MV-4-11 (cell line): ENCODE measurements at regions not wholly inside any gene's neighbourhood (a gene's known extent, or its start where the extent isn't known, plus 50 kb on each side); places are given as distances from the start of the nearest gene placed in this dataset.
"Not testable (repeated sequence)": the region's sequence is repeated elsewhere in the genome, so short reads cannot be mapped to it uniquely, and the experiment has no call there.

Experiments used
- DNase-seq: peaks from one replicate; lab custom pipeline; 2025; lab: John Stamatoyannopoulos, UW

GRCh38 chr11:39809833-39810232, 1649.6 kb downstream of the LRRC4C start:
- no peak for DNase-seq

GRCh38 chr11:39807904-39808303, 1651.5 kb downstream of the LRRC4C start:
- no peak for DNase-seq

GRCh38 chr11:39806652-39807051, 1652.8 kb downstream of the LRRC4C start:
- DNase-seq: no peak

- DNase-seq: peak; percentile 44
Observed at GRCh38 chr11:39804271-39804670, 1655.2 kb downstream of the LRRC4C start.

- DNase-seq: no peak
Observed at GRCh38 chr11:39786682-39787081, 1672.8 kb downstream of the LRRC4C start.

GRCh38 chr11:39786281-39786680, 1673.2 kb downstream of the LRRC4C start:
- DNase-seq: no peak

GRCh38 chr11:39784873-39785272, 1674.6 kb downstream of the LRRC4C start:
- no peak for DNase-seq

- peak; percentile 89 for DNase-seq
Observed at GRCh38 chr11:39780131-39780530, 1679.3 kb downstream of the LRRC4C start.

- no peak for DNase-seq
Observed at GRCh38 chr11:39777035-39777434, 1682.4 kb downstream of the LRRC4C start.

- peak; percentile 78 for DNase-seq
Observed at GRCh38 chr11:39772525-39773137, 1686.8 kb downstream of the LRRC4C start.

- DNase-seq: no peak
Observed at GRCh38 chr11:39768214-39768613, 1691.2 kb downstream of the LRRC4C start.

- no peak for DNase-seq
Observed at GRCh38 chr11:39745401-39745800, 1714.1 kb downstream of the LRRC4C start.

GRCh38 chr11:39741066-39741465, 1718.4 kb downstream of the LRRC4C start:
- DNase-seq: no peak

GRCh38 chr11:39736351-39736750, 1723.1 kb downstream of the LRRC4C start:
- not testable (repeated sequence) for DNase-seq

GRCh38 chr11:39732001-39732400, 1727.5 kb downstream of the LRRC4C start:
- DNase-seq: peak; percentile 5

GRCh38 chr11:39725081-39725480, 1734.4 kb downstream of the LRRC4C start:
- DNase-seq: no peak

- no peak for DNase-seq
Observed at GRCh38 chr11:39724404-39724803, 1735.0 kb downstream of the LRRC4C start.

GRCh38 chr11:39712581-39712980, 1746.9 kb downstream of the LRRC4C start:
- peak; percentile 11 for DNase-seq

GRCh38 chr11:39690856-39691255, 1768.6 kb downstream of the LRRC4C start:
- DNase-seq: no peak

- no peak for DNase-seq
Observed at GRCh38 chr11:39683951-39684554, 1775.4 kb downstream of the LRRC4C start.

GRCh38 chr11:39683288-39683950, 1776.0 kb downstream of the LRRC4C start:
- DNase-seq: no peak

GRCh38 chr11:39681428-39681827, 1778.0 kb downstream of the LRRC4C start:
- DNase-seq: no peak

- DNase-seq: no peak
Observed at GRCh38 chr11:39678996-39679395, 1780.5 kb downstream of the LRRC4C start.
